ENCODE measurements at regions not wholly inside any gene's neighbourhood (a gene's known extent, or its start where the extent isn't known, plus 50 kb on each side); places are given as distances from the start of the nearest gene placed in this dataset.
"Not testable (repeated sequence)": the region's sequence is repeated elsewhere in the genome, so short reads cannot be mapped to it uniquely, and the experiment has no call there.

DNA sequence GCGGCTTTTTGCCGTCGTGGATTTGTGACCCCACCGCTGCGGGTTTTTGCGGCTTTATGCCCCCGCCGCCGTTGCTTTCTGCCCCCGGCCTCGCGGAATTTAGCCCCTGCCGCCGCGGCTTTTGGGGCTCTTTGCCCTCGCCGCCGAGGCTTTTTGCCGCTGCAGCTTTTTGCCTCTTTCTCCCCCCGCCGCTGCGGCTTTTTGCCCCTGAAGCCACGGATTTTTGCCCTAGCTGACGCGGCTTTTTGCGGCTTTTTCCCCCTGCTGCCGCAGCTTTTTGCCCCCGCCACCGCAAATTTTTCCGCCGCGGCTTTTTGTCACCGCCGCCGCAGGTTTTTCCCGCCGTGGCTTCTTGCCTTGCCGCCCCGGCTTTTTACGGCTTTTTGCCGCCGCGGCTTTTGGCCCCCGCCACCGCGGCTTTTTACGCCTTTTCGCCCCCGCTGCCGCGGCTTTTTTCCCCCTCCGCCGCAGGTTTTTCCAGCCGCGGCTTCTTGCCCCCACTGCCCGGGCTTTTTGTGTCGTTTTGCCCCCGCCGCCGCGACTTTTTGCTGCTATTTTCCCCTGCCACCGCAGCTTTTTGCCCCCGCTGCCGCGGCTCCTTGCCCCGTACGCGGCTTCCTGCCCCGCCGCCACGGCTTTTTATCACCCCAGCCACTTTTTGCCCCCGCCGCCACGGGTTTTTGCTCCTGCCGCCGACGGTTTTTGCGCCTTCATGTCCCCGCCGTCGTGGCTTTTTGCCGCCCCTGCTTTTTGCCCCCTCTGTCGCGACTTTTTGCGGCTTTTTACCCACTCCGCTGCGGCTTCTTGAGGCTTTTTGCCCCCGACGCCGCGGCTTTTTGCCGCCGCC is 3933.6 kb downstream of the SRGAP2C start:
- Mint-ChIP-seq H3K9me3 (peaks cover 12% of the 10 kb centered on the region), H3K27ac (no peak overlapping the region), H3K4me3 (no peak overlapping the region), H3K4me1 (ENCODE audit: low read depth) (no peaks in the 10 kb centered on the region), H3K27me3 (no peaks in the 10 kb centered on the region), H3K36me3 (ENCODE audit: low read depth) (peaks cover 5% of the 10 kb centered on the region)
- ChIA-PET CTCF (no interaction called here), POLR2A (no interaction called here)
- TF ChIP-seq, protein P1, sequence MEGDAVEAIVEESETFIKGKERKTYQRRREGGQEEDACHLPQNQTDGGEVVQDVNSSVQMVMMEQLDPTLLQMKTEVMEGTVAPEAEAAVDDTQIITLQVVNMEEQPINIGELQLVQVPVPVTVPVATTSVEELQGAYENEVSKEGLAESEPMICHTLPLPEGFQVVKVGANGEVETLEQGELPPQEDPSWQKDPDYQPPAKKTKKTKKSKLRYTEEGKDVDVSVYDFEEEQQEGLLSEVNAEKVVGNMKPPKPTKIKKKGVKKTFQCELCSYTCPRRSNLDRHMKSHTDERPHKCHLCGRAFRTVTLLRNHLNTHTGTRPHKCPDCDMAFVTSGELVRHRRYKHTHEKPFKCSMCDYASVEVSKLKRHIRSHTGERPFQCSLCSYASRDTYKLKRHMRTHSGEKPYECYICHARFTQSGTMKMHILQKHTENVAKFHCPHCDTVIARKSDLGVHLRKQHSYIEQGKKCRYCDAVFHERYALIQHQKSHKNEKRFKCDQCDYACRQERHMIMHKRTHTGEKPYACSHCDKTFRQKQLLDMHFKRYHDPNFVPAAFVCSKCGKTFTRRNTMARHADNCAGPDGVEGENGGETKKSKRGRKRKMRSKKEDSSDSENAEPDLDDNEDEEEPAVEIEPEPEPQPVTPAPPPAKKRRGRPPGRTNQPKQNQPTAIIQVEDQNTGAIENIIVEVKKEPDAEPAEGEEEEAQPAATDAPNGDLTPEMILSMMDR (IDR thresholded peaks at IDR 0.05): no peak
- intact Hi-C loops (cut with micrococcal nuclease): no loop called here
- DNase-seq (no peak), ATAC-seq (no peak)

- H3K27ac Mint-ChIP-seq: no peak overlapping the region
- peaks cover 13% of the 10 kb centered on the region for H3K9me3 Mint-ChIP-seq
- H3K4me1 Mint-ChIP-seq (ENCODE audit: low read depth): no peaks in the 10 kb centered on the region
- ATAC-seq: no peak
- no peak for DNase-seq
- CTCF ChIA-PET: no interaction called here
- no peaks in the 10 kb centered on the region for H3K27me3 Mint-ChIP-seq
- H3K36me3 Mint-ChIP-seq (ENCODE audit: low read depth): peaks cover 5% of the 10 kb centered on the region
- POLR2A ChIA-PET: no interaction called here
- TF ChIP-seq, protein P1 (IDR thresholded peaks at IDR 0.05): no peak
- intact Hi-C loops (cut with micrococcal nuclease): no loop called here
- no peak overlapping the region for H3K4me3 Mint-ChIP-seq
These were observed 3934.3 kb downstream of the SRGAP2C start for GRCh38 chr1:125119024-125119441.

- CTCF ChIA-PET; H3K4me1 Mint-ChIP-seq (ENCODE audit: low read depth); H3K4me3 Mint-ChIP-seq; H3K36me3 Mint-ChIP-seq (ENCODE audit: low read depth); POLR2A ChIA-PET; ATAC-seq; H3K27me3 Mint-ChIP-seq; H3K27ac Mint-ChIP-seq; intact Hi-C loops (cut with micrococcal nuclease); DNase-seq: not testable (repeated sequence)
- peaks cover 18% of the 10 kb centered on the region for H3K9me3 Mint-ChIP-seq
These were observed 3934.9 kb downstream of the SRGAP2C start for GRCh38 chr1:125119566-125120205.

- ATAC-seq; intact Hi-C loops (cut with micrococcal nuclease); H3K36me3 Mint-ChIP-seq (ENCODE audit: low read depth); DNase-seq; POLR2A ChIA-PET; CTCF ChIA-PET; H3K27ac Mint-ChIP-seq; H3K4me3 Mint-ChIP-seq; H3K4me1 Mint-ChIP-seq (ENCODE audit: low read depth); H3K27me3 Mint-ChIP-seq: not testable (repeated sequence)
- H3K9me3 Mint-ChIP-seq: peaks cover 17% of the 10 kb centered on the region
These were observed 3937.8 kb downstream of the SRGAP2C start for GRCh38 chr1:125122579-125122978.

Measured in activated CD8-positive, alpha-beta T cell treated with anti-CD3 and anti-CD28 coated beads for 36 hours (primary cell).